ENCODE measurements at regions not wholly inside any gene's neighbourhood (a gene's known extent, or its start where the extent isn't known, plus 50 kb on each side); places are given as distances from the start of the nearest gene placed in this dataset.

- no peak for DNase-seq
Observed at GRCh38 chr15:93217343-93217742, 128.3 kb upstream of the RGMA start.

- no peak for DNase-seq
Observed at GRCh38 chr15:93214106-93214505, 125.1 kb upstream of the RGMA start.

- DNase-seq = no peak
Observed at GRCh38 chr15:93213281-93213680, 124.3 kb upstream of the RGMA start.

- DNase-seq = no peak
Observed at GRCh38 chr15:93212578-93212977, 123.6 kb upstream of the RGMA start.

GRCh38 chr15:93210995-93211394 is 122.0 kb upstream of the RGMA start:
- DNase-seq = no peak

GRCh38 chr15:93209690-93210445 is 120.9 kb upstream of the RGMA start:
- DNase-seq = no peak

- DNase-seq = no peak
Observed at GRCh38 chr15:93206893-93207292, 117.9 kb upstream of the RGMA start.

GRCh38 chr15:93205413-93205812 is 116.4 kb upstream of the RGMA start:
- no peak for DNase-seq

- no peak for DNase-seq
Observed at GRCh38 chr15:93203036-93203435, 114.0 kb upstream of the RGMA start.

- DNase-seq = no peak
Observed at GRCh38 chr15:93202405-93202804, 113.4 kb upstream of the RGMA start.

GRCh38 chr15:93201940-93202339 is 112.9 kb upstream of the RGMA start:
- no peak for DNase-seq

- no peak for DNase-seq
Observed at GRCh38 chr15:93200837-93201226, 111.8 kb upstream of the RGMA start.

- DNase-seq = no peak
Observed at GRCh38 chr15:93200081-93200836, 111.2 kb upstream of the RGMA start.

GRCh38 chr15:93196135-93196670 is 107.2 kb upstream of the RGMA start:
- DNase-seq = no peak

GRCh38 chr15:93195109-93195508 is 106.1 kb upstream of the RGMA start:
- no peak for DNase-seq

GRCh38 chr15:93190238-93190637 is 101.2 kb upstream of the RGMA start:
- DNase-seq = no peak

GRCh38 chr15:93189561-93189960 is 100.5 kb upstream of the RGMA start:
- DNase-seq = no peak

- DNase-seq = no peak
Observed at GRCh38 chr15:93188236-93188635, 99.2 kb upstream of the RGMA start.

- no peak for DNase-seq
Observed at GRCh38 chr15:93185796-93186195, 96.8 kb upstream of the RGMA start.

- no peak for DNase-seq
Observed at GRCh38 chr15:93182703-93183205, 93.7 kb upstream of the RGMA start.

GRCh38 chr15:93180656-93181055 is 91.6 kb upstream of the RGMA start:
- DNase-seq = no peak

- no peak for DNase-seq
Observed at GRCh38 chr15:93180128-93180527, 91.1 kb upstream of the RGMA start.

GRCh38 chr15:93179700-93180102 is 90.7 kb upstream of the RGMA start:
- DNase-seq = no peak

- DNase-seq = no peak
Observed at GRCh38 chr15:93179072-93179471, 90.1 kb upstream of the RGMA start.

Data from CD4-positive, alpha-beta T cell treated with Interleukin-6 for 4 hours (primary cell).